ENCODE measurements at regions not wholly inside any gene's neighbourhood (a gene's known extent, or its start where the extent isn't known, plus 50 kb on each side); places are given as distances from the start of the nearest gene placed in this dataset.

- Histone ChIP-seq H3K27ac (ENCODE audit: low read depth, low read length) (no peak overlapping the region), H3K79me2 (ENCODE audit: control insufficient read depth, insufficient read depth, low read length, poor library complexity) (no peaks in the 10 kb centered on the region), H2BK12ac (ENCODE audit: low read length) (no peak overlapping the region), H3K4me3 (ENCODE audit: low read depth, low read length) (no peak overlapping the region), H3K18ac (ENCODE audit: low read length) (no peak overlapping the region), H4K91ac (ENCODE audit: low read depth, low read length) (no peak overlapping the region), H4K12ac (ENCODE audit: low read depth, low read length) (no peak overlapping the region), H3K23ac (ENCODE audit: low read length) (no peak overlapping the region), H2AFZ (ENCODE audit: insufficient read depth, low read length, poor library complexity) (no peak overlapping the region), H3K36me3 (ENCODE audit: control insufficient read depth in 1 of 2, insufficient read depth in 2 of 2, low read length in 2 of 2) (no peaks in the 10 kb centered on the region), H3K4me1 (ENCODE audit: control insufficient read depth in 1 of 2, insufficient read depth in 2 of 2, low read length in 2 of 2) (peaks cover 0 to 2% of the 10 kb centered on the region in 2 experiments), H3K9ac (ENCODE audit: low read length) (no peak overlapping the region), H3K79me1 (ENCODE audit: low read length) (no peaks in the 10 kb centered on the region), H4K8ac (ENCODE audit: low read depth, low read length) (no peak overlapping the region), H2AK5ac (ENCODE audit: low read length) (no peak overlapping the region), H3K9me3 (ENCODE audit: insufficient read depth, low read depth, low read length) (no peaks in the 10 kb centered on the region), H2BK120ac (ENCODE audit: insufficient read depth, low read length, poor library complexity) (no peak overlapping the region), H3K4me2 (ENCODE audit: low read length) (no peak overlapping the region), H3K14ac (ENCODE audit: low read length) (no peak overlapping the region), H3K27me3 (ENCODE audit: insufficient read depth, low read length) (no peaks in the 10 kb centered on the region), H2BK5ac (ENCODE audit: low read depth, low read length, poor library complexity) (no peak overlapping the region), H3K4ac (ENCODE audit: low read depth, low read length) (no peak overlapping the region)
- DNase-seq, result no peak
- WGBS (ENCODE audit: extremely low coverage, insufficient coverage, insufficient read length), result no CpG with 5 or more reads among the region's 6 CpGs
These were observed 63.9 kb downstream of the TEX35 start for GRCh38 chr1:178576841-178577240.

DNA sequence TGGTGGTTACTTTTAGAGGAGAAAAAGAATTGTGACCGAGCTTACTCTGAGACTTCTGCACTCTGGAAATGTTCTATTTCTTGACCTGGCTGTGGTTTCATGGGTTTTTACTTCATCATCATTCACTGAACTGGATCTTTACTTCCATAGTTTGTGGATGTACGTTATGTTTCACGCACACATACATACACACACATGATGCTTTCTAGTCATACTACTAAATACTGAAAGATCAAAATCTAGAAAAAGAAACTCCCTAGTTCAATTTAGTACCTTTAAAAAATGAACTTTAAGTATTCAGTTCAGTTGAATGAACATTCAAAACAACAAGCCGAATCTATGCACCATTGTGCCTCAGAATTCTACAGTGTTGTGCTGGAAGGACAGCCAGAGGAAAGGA lies 65.0 kb downstream of the TEX35 start:
- Histone ChIP-seq H4K12ac (ENCODE audit: low read depth, low read length) (no peak overlapping the region), H3K36me3 (ENCODE audit: control insufficient read depth in 1 of 2, insufficient read depth in 2 of 2, low read length in 2 of 2) (no peaks in the 10 kb centered on the region), H4K91ac (ENCODE audit: low read depth, low read length) (no peak overlapping the region), H3K27me3 (ENCODE audit: insufficient read depth, low read length) (no peaks in the 10 kb centered on the region), H2BK12ac (ENCODE audit: low read length) (no peak overlapping the region), H2BK120ac (ENCODE audit: insufficient read depth, low read length, poor library complexity) (no peak overlapping the region), H3K14ac (ENCODE audit: low read length) (no peak overlapping the region), H3K23ac (ENCODE audit: low read length) (no peak overlapping the region), H4K8ac (ENCODE audit: low read depth, low read length) (no peak overlapping the region), H3K4me3 (ENCODE audit: low read depth, low read length) (no peak overlapping the region), H3K79me1 (ENCODE audit: low read length) (no peaks in the 10 kb centered on the region), H3K4ac (ENCODE audit: low read depth, low read length) (no peak overlapping the region), H3K79me2 (ENCODE audit: control insufficient read depth, insufficient read depth, low read length, poor library complexity) (no peaks in the 10 kb centered on the region), H2BK5ac (ENCODE audit: low read depth, low read length, poor library complexity) (no peak overlapping the region), H3K4me1 (ENCODE audit: control insufficient read depth in 1 of 2, insufficient read depth in 2 of 2, low read length in 2 of 2) (peaks cover 0 to 2% of the 10 kb centered on the region in 2 experiments), H3K4me2 (ENCODE audit: low read length) (no peak overlapping the region), H2AK5ac (ENCODE audit: low read length) (no peak overlapping the region), H3K18ac (ENCODE audit: low read length) (no peak overlapping the region), H3K9me3 (ENCODE audit: insufficient read depth, low read depth, low read length) (no peaks in the 10 kb centered on the region), H3K27ac (ENCODE audit: low read depth, low read length) (no peak overlapping the region), H3K9ac (ENCODE audit: low read length) (no peak overlapping the region), H2AFZ (ENCODE audit: insufficient read depth, low read length, poor library complexity) (no peak overlapping the region)
- no CpG with 5 or more reads among the region's 4 CpGs for whole genome bisulfite sequencing (ENCODE audit: extremely low coverage, insufficient coverage, insufficient read length)
- no peak for DNase-seq

DNA sequence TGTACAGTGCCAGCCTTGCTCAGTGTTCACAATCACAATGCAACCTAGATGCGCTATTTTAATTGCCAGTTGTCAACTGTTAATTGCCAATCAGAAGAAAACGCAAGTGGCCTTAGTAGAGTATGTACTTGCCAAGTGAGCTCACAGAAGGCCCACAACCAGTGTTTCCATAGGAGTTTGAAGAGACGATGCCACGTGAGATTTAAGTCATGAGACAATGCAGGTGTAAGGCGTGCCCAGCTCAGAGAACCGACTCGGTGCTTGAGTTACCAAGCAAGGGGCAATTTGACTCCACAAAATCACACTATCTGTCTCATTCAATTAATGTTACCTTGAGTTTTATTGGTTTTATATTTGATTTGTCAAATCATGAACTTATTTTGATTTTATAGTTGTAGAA lies 65.6 kb downstream of the TEX35 start:
- Histone ChIP-seq H3K18ac (ENCODE audit: low read length) (no peak overlapping the region), H3K9ac (ENCODE audit: low read length) (no peak overlapping the region), H3K9me3 (ENCODE audit: insufficient read depth, low read depth, low read length) (no peaks in the 10 kb centered on the region), H3K27ac (ENCODE audit: low read depth, low read length) (no peak overlapping the region), H2BK12ac (ENCODE audit: low read length) (no peak overlapping the region), H3K79me2 (ENCODE audit: control insufficient read depth, insufficient read depth, low read length, poor library complexity) (no peaks in the 10 kb centered on the region), H3K23ac (ENCODE audit: low read length) (no peak overlapping the region), H2BK5ac (ENCODE audit: low read depth, low read length, poor library complexity) (no peak overlapping the region), H3K14ac (ENCODE audit: low read length) (no peak overlapping the region), H2AK5ac (ENCODE audit: low read length) (no peak overlapping the region), H3K4me2 (ENCODE audit: low read length) (no peak overlapping the region), H3K4me3 (ENCODE audit: low read depth, low read length) (no peak overlapping the region), H2BK120ac (ENCODE audit: insufficient read depth, low read length, poor library complexity) (no peak overlapping the region), H3K4me1 (ENCODE audit: control insufficient read depth in 1 of 2, insufficient read depth in 2 of 2, low read length in 2 of 2) (peaks cover 0 to 2% of the 10 kb centered on the region in 2 experiments), H2AFZ (ENCODE audit: insufficient read depth, low read length, poor library complexity) (no peak overlapping the region), H4K12ac (ENCODE audit: low read depth, low read length) (no peak overlapping the region), H3K4ac (ENCODE audit: low read depth, low read length) (no peak overlapping the region), H3K79me1 (ENCODE audit: low read length) (no peaks in the 10 kb centered on the region), H3K36me3 (ENCODE audit: control insufficient read depth in 1 of 2, insufficient read depth in 2 of 2, low read length in 2 of 2) (no peaks in the 10 kb centered on the region), H4K8ac (ENCODE audit: low read depth, low read length) (no peak overlapping the region), H4K91ac (ENCODE audit: low read depth, low read length) (no peak overlapping the region), H3K27me3 (ENCODE audit: insufficient read depth, low read length) (no peaks in the 10 kb centered on the region)
- no peak for DNase-seq
- no CpG with 5 or more reads among the region's 7 CpGs for WGBS (ENCODE audit: extremely low coverage, insufficient coverage, insufficient read length)

DNA sequence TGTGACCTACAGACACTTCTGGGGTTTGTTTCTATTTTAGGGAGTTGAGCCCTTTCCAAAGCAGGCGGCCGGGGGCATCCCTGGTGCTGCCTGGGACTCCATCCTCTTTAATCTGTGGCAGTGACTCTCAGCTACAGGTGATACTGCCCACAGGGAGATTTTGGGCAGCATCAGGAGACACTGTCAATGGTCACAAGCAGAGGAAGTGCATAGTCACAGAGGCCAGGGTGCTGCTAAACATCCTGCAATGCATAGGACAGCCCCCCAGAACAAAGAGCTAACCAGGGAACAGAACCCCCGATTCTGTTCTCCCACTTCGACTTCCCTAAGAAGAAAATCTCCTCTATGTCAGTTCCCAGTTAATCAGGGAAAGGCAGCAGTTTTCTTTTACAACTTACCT lies 66.2 kb downstream of the TEX35 start:
- Histone ChIP-seq H3K27me3 (ENCODE audit: insufficient read depth, low read length) (no peaks in the 10 kb centered on the region), H4K8ac (ENCODE audit: low read depth, low read length) (no peak overlapping the region), H3K36me3 (ENCODE audit: control insufficient read depth in 1 of 2, insufficient read depth in 2 of 2, low read length in 2 of 2) (no peaks in the 10 kb centered on the region), H3K9me3 (ENCODE audit: insufficient read depth, low read depth, low read length) (no peaks in the 10 kb centered on the region), H3K79me2 (ENCODE audit: control insufficient read depth, insufficient read depth, low read length, poor library complexity) (no peaks in the 10 kb centered on the region), H3K14ac (ENCODE audit: low read length) (no peak overlapping the region), H3K23ac (ENCODE audit: low read length) (no peak overlapping the region), H2AFZ (ENCODE audit: insufficient read depth, low read length, poor library complexity) (no peak overlapping the region), H3K4me1 (ENCODE audit: control insufficient read depth in 1 of 2, insufficient read depth in 2 of 2, low read length in 2 of 2) (peaks cover 0 to 2% of the 10 kb centered on the region in 2 experiments), H3K18ac (ENCODE audit: low read length) (no peak overlapping the region), H4K91ac (ENCODE audit: low read depth, low read length) (no peak overlapping the region), H3K27ac (ENCODE audit: low read depth, low read length) (no peak overlapping the region), H2BK12ac (ENCODE audit: low read length) (no peak overlapping the region), H4K12ac (ENCODE audit: low read depth, low read length) (no peak overlapping the region), H3K9ac (ENCODE audit: low read length) (no peak overlapping the region), H2BK120ac (ENCODE audit: insufficient read depth, low read length, poor library complexity) (no peak overlapping the region), H2AK5ac (ENCODE audit: low read length) (no peak overlapping the region), H3K4me3 (ENCODE audit: low read depth, low read length) (no peak overlapping the region), H2BK5ac (ENCODE audit: low read depth, low read length, poor library complexity) (no peak overlapping the region), H3K4ac (ENCODE audit: low read depth, low read length) (no peak overlapping the region), H3K79me1 (ENCODE audit: low read length) (no peaks in the 10 kb centered on the region), H3K4me2 (ENCODE audit: low read length) (no peak overlapping the region)
- no peak for DNase-seq
- no CpG with 5 or more reads among the region's 4 CpGs for WGBS (ENCODE audit: extremely low coverage, insufficient coverage, insufficient read length)
